ENCODE measurements at regions not wholly inside any gene's neighbourhood (a gene's known extent, or its start where the extent isn't known, plus 50 kb on each side); places are given as distances from the start of the nearest gene placed in this dataset.

DNA sequence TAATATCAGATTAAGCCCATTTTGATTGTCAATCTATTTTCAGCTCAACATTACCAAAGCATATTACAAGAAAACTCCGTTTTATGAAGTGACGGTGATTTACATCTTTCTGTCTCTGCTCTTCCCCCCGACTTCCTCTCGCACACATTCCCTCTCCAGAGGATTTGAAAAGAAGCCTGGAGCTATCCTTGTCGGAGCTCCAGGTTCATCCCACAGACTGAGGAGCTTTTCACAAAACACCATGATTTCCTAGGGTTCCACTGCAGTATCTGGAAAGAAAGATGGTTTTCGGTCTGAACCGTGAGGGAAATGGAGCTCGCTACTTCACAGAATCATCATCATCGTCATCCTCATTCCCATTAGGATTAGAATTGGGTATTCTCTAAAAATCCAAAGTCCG is 655.5 kb upstream of the MGMT start:
- ATAC-seq (no peak), DNase-seq (no peak)
- H3K36me3 Mint-ChIP-seq, result no peaks in the 10 kb centered on the region
- H3K27me3 Mint-ChIP-seq, result peaks cover 0 to 22% (median 4%) of the 10 kb centered on the region in 5 donors
- no peak overlapping the region for H3K4me3 Mint-ChIP-seq
- H3K9me3 Mint-ChIP-seq, result peaks cover 0 to 4% (median 0%) of the 10 kb centered on the region in 11 donors
- Histone ChIP-seq H3K4me1 (ENCODE audit: control insufficient read depth in 2 of 2, insufficient read depth in 2 of 2, low read length in 2 of 2) (no peaks in the 10 kb centered on the region), H3K4me3 (ENCODE audit: low read length) (no peak overlapping the region), H3K9me3 (ENCODE audit: control insufficient read depth in 2 of 3, low read length in 3 of 3) (no peaks in the 10 kb centered on the region), H3K27me3 (ENCODE audit: control insufficient read depth in 2 of 2, insufficient read depth in 2 of 2, low read length in 2 of 2) (no peaks in the 10 kb centered on the region), H3K27ac (ENCODE audit: low read depth, low read length) (no peak overlapping the region), H3K36me3 (ENCODE audit: control insufficient read depth in 2 of 3, insufficient read depth in 3 of 3, low read length in 3 of 3) (no peaks in the 10 kb centered on the region)
- ChIA-PET CTCF (no interaction called here), POLR2A (no interaction called here)
- no peaks in the 10 kb centered on the region for H3K4me1 Mint-ChIP-seq
- intact Hi-C loops (cut with micrococcal nuclease), result no loop called here
- no peak overlapping the region for H3K27ac Mint-ChIP-seq

DNA sequence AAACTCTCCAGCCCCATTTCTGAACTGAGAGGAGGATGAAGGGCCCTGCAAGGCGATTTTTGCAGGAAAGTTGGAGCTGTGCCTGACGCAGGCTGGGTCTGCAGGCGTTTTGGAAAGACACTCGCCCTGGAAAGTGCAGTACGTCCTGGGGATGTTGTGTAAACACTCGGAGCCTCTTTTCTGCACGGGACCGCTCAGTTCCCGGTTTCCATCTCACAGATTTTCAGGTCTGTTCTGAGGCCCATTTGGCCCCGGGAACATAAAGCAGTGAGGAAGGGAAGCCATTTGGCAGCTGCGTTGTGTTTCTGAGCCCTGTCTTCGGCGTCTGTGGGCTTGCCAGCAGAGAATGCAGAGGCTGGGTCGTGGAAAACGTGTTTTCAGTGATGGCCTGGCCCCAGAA is 655.0 kb upstream of the MGMT start:
- Mint-ChIP-seq H3K4me3 (no peak overlapping the region), H3K27ac (no peak overlapping the region), H3K9me3 (peaks cover 0 to 4% (median 0%) of the 10 kb centered on the region in 11 donors), H3K4me1 (no peaks in the 10 kb centered on the region), H3K36me3 (no peaks in the 10 kb centered on the region), H3K27me3 (peaks cover 0 to 21% (median 4%) of the 10 kb centered on the region in 5 donors)
- Histone ChIP-seq H3K27me3 (ENCODE audit: control insufficient read depth in 2 of 2, insufficient read depth in 2 of 2, low read length in 2 of 2) (no peaks in the 10 kb centered on the region), H3K36me3 (ENCODE audit: control insufficient read depth in 2 of 3, insufficient read depth in 3 of 3, low read length in 3 of 3) (no peaks in the 10 kb centered on the region), H3K9me3 (ENCODE audit: control insufficient read depth in 2 of 3, low read length in 3 of 3) (no peaks in the 10 kb centered on the region), H3K4me3 (ENCODE audit: low read length) (no peak overlapping the region), H3K4me1 (ENCODE audit: control insufficient read depth in 2 of 2, insufficient read depth in 2 of 2, low read length in 2 of 2) (no peaks in the 10 kb centered on the region), H3K27ac (ENCODE audit: low read depth, low read length) (no peak overlapping the region)
- intact Hi-C loops (cut with micrococcal nuclease), result no loop called here
- no peak for DNase-seq
- ATAC-seq, result no peak
- ChIA-PET CTCF (no interaction called here), POLR2A (no interaction called here)

- Mint-ChIP-seq H3K36me3 (no peaks in the 10 kb centered on the region), H3K4me3 (no peak overlapping the region), H3K9me3 (peaks cover 0 to 4% (median 0%) of the 10 kb centered on the region in 11 donors), H3K27ac (no peak overlapping the region), H3K4me1 (no peaks in the 10 kb centered on the region), H3K27me3 (peaks cover 0 to 15% (median 4%) of the 10 kb centered on the region in 5 donors)
- Histone ChIP-seq H3K36me3 (ENCODE audit: control insufficient read depth in 2 of 3, insufficient read depth in 3 of 3, low read length in 3 of 3) (no peaks in the 10 kb centered on the region), H3K4me1 (ENCODE audit: control insufficient read depth in 2 of 2, insufficient read depth in 2 of 2, low read length in 2 of 2) (no peaks in the 10 kb centered on the region), H3K4me3 (ENCODE audit: low read length) (no peak overlapping the region), H3K27me3 (ENCODE audit: control insufficient read depth in 2 of 2, insufficient read depth in 2 of 2, low read length in 2 of 2) (no peaks in the 10 kb centered on the region), H3K27ac (ENCODE audit: low read depth, low read length) (no peak overlapping the region), H3K9me3 (ENCODE audit: control insufficient read depth in 2 of 3, low read length in 3 of 3) (no peaks in the 10 kb centered on the region)
- intact Hi-C loops (cut with micrococcal nuclease), result no loop called here
- ChIA-PET CTCF (no interaction called here), POLR2A (no interaction called here)
- ATAC-seq, result no peak
- DNase-seq, result no peak
Observed at GRCh38 chr10:128813574-128813973, 653.5 kb upstream of the MGMT start.

GRCh38 chr10:128814024-128814423 is 653.0 kb upstream of the MGMT start:
- DNase-seq, result no peak
- ChIA-PET POLR2A (no interaction called here), CTCF (no interaction called here)
- no peaks in the 10 kb centered on the region for H3K9me3 ChIP-seq (ENCODE audit: control insufficient read depth in 2 of 3, low read length in 3 of 3)
- H3K36me3 ChIP-seq (ENCODE audit: control insufficient read depth in 2 of 3, insufficient read depth in 3 of 3, low read length in 3 of 3), result no peaks in the 10 kb centered on the region
- ATAC-seq, result no peak
- H3K27me3 Mint-ChIP-seq, result peaks cover 0 to 10% (median 4%) of the 10 kb centered on the region in 5 donors
- H3K4me1 Mint-ChIP-seq, result no peaks in the 10 kb centered on the region
- H3K4me3 Mint-ChIP-seq, result no peak overlapping the region
- no peak overlapping the region for H3K27ac ChIP-seq (ENCODE audit: low read depth, low read length)
- peaks cover 0 to 4% (median 0%) of the 10 kb centered on the region in 11 donors for H3K9me3 Mint-ChIP-seq
- H3K4me3 ChIP-seq (ENCODE audit: low read length), result no peak overlapping the region
- no peaks in the 10 kb centered on the region for H3K36me3 Mint-ChIP-seq
- H3K27me3 ChIP-seq (ENCODE audit: control insufficient read depth in 2 of 2, insufficient read depth in 2 of 2, low read length in 2 of 2), result no peaks in the 10 kb centered on the region
- no peaks in the 10 kb centered on the region for H3K4me1 ChIP-seq (ENCODE audit: control insufficient read depth in 2 of 2, insufficient read depth in 2 of 2, low read length in 2 of 2)
- H3K27ac Mint-ChIP-seq, result no peak overlapping the region
- intact Hi-C loops (cut with micrococcal nuclease), result no loop called here

DNA sequence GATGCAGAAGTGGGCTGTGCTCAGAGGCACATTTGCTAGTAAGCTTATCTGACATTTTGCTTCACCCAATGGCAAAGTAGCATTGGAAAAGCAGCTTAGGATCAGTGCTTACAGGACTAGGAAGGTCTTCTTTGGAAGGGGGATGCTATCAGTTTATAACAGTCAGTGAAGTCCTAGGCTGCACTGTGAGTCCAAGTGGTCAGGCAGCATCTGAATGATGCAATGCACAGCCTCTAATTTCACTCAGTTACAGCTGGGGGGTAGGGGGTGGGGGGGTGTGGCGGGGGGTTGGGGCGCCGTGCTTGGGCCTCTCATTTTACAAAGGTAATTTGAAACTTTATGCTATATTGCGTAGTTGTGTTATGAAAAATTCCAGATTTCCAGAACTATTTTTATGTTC is 652.3 kb upstream of the MGMT start:
- no peaks in the 10 kb centered on the region for H3K36me3 ChIP-seq (ENCODE audit: control insufficient read depth in 2 of 3, insufficient read depth in 3 of 3, low read length in 3 of 3)
- H3K27me3 Mint-ChIP-seq, result peaks cover 0 to 6% (median 0%) of the 10 kb centered on the region in 5 donors
- H3K9me3 ChIP-seq (ENCODE audit: control insufficient read depth in 2 of 3, low read length in 3 of 3), result no peaks in the 10 kb centered on the region
- H3K27ac ChIP-seq (ENCODE audit: low read depth, low read length), result no peak overlapping the region
- DNase-seq (no peak), ATAC-seq (no peak)
- no peaks in the 10 kb centered on the region for H3K9me3 Mint-ChIP-seq
- no peaks in the 10 kb centered on the region for H3K27me3 ChIP-seq (ENCODE audit: control insufficient read depth in 2 of 2, insufficient read depth in 2 of 2, low read length in 2 of 2)
- intact Hi-C loops (cut with micrococcal nuclease), result no loop called here
- no peak overlapping the region for H3K4me3 ChIP-seq (ENCODE audit: low read length)
- POLR2A ChIA-PET, result no interaction called here
- no peaks in the 10 kb centered on the region for H3K4me1 ChIP-seq (ENCODE audit: control insufficient read depth in 2 of 2, insufficient read depth in 2 of 2, low read length in 2 of 2)
- CTCF ChIA-PET, result no interaction called here
- H3K36me3 Mint-ChIP-seq, result no peaks in the 10 kb centered on the region
- no peaks in the 10 kb centered on the region for H3K4me1 Mint-ChIP-seq
- no peak overlapping the region for H3K4me3 Mint-ChIP-seq
- no peak overlapping the region for H3K27ac Mint-ChIP-seq

- Mint-ChIP-seq H3K27ac (no peak overlapping the region), H3K27me3 (peaks cover 0 to 6% (median 0%) of the 10 kb centered on the region in 5 donors), H3K4me3 (no peak overlapping the region), H3K4me1 (no peaks in the 10 kb centered on the region), H3K36me3 (no peaks in the 10 kb centered on the region), H3K9me3 (no peaks in the 10 kb centered on the region)
- no peaks in the 10 kb centered on the region for H3K4me1 ChIP-seq (ENCODE audit: control insufficient read depth in 2 of 2, insufficient read depth in 2 of 2, low read length in 2 of 2)
- no peak overlapping the region for H3K27ac ChIP-seq (ENCODE audit: low read depth, low read length)
- intact Hi-C loops (cut with micrococcal nuclease), result no loop called here
- ATAC-seq (no peak), DNase-seq (no peak)
- H3K27me3 ChIP-seq (ENCODE audit: control insufficient read depth in 2 of 2, insufficient read depth in 2 of 2, low read length in 2 of 2), result no peaks in the 10 kb centered on the region
- no peaks in the 10 kb centered on the region for H3K9me3 ChIP-seq (ENCODE audit: control insufficient read depth in 2 of 3, low read length in 3 of 3)
- no peak overlapping the region for H3K4me3 ChIP-seq (ENCODE audit: low read length)
- ChIA-PET CTCF (no interaction called here), POLR2A (no interaction called here)
- no peaks in the 10 kb centered on the region for H3K36me3 ChIP-seq (ENCODE audit: control insufficient read depth in 2 of 3, insufficient read depth in 3 of 3, low read length in 3 of 3)
Observed at GRCh38 chr10:128816726-128817125, 650.3 kb upstream of the MGMT start.

DNA sequence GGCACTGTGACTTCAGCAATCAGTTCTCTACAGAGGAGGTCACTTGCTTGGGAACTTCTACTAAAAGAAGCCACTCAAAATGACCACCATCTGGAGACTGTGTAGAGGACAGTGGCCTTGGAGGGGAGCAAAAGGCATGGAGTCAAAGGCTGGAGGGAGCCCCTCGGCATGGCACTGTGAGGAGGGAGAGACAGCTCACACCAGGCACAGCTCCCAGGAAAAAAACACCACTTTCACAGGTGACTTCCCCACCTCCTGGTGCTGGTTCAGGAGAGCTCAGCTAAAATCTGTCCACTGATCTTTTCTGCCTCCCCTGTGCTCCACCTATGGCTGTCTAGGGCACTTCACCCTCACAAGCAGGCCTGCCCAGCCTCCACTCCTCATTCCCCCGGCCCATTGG is 649.4 kb upstream of the MGMT start:
- Mint-ChIP-seq H3K27ac (no peak overlapping the region), H3K36me3 (no peaks in the 10 kb centered on the region), H3K9me3 (no peaks in the 10 kb centered on the region), H3K27me3 (peaks cover 0 to 13% (median 0%) of the 10 kb centered on the region in 5 donors), H3K4me3 (no peak overlapping the region), H3K4me1 (no peaks in the 10 kb centered on the region)
- ATAC-seq, result no peak
- no peak for DNase-seq
- H3K9me3 ChIP-seq (ENCODE audit: control insufficient read depth in 2 of 3, low read length in 3 of 3), result no peaks in the 10 kb centered on the region
- ChIA-PET CTCF (no interaction called here), POLR2A (no interaction called here)
- no peaks in the 10 kb centered on the region for H3K27me3 ChIP-seq (ENCODE audit: control insufficient read depth in 2 of 2, insufficient read depth in 2 of 2, low read length in 2 of 2)
- no peak overlapping the region for H3K4me3 ChIP-seq (ENCODE audit: low read length)
- H3K27ac ChIP-seq (ENCODE audit: low read depth, low read length), result no peak overlapping the region
- no peaks in the 10 kb centered on the region for H3K36me3 ChIP-seq (ENCODE audit: control insufficient read depth in 2 of 3, insufficient read depth in 3 of 3, low read length in 3 of 3)
- intact Hi-C loops (cut with micrococcal nuclease), result no loop called here
- H3K4me1 ChIP-seq (ENCODE audit: control insufficient read depth in 2 of 2, insufficient read depth in 2 of 2, low read length in 2 of 2), result no peaks in the 10 kb centered on the region
